ENCODE measurements at regions not wholly inside any gene's neighbourhood (a gene's known extent, or its start where the extent isn't known, plus 50 kb on each side); places are given as distances from the start of the nearest gene placed in this dataset.
A peak's percentile ranks its signal among the peaks of the same experiment; 100 is the strongest.

DNA sequence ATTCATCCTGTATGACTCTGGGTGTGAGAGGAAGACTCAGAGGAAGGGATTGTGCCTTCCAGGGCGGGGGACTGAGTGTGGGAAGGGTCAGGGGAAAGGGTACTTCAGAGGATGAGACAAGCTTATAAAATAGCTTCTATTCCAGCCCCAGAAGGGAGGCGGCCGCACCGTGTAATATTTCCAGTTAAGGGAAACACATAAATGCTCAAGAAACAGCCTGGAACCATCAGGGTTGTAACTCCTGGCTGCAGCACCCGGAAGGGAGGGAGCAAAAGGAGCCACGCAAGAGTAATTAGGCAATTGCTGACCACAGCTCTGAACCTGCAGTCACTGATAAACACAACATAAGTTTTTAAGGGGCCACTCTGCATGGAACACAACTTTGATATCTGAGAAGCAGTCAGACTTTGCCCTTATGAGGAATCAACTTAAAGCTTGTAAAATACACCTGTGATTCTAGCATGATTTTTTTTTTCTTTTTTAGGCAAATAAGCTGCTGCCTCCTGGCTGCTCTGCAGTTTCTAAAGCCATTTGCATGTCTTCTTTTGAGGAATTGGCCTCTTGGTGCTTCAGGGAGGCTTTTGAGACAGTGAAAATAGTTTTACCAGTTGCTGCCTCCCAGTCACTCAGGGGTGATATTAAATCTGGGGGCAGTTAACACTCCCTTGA, 382.7 kb downstream of the ENC1 start:
- H3K4me1 Mint-ChIP-seq (ENCODE audit: low read depth), result peaks cover 12% of the 10 kb centered on the region

GRCh38 chr5:74257060-74257527, 383.4 kb downstream of the ENC1 start:
- DNase-seq, result no peak
- H3K9me3 Mint-ChIP-seq, result no peaks in the 10 kb centered on the region
- no peak overlapping the region for H3K4me3 Mint-ChIP-seq
- H3K4me1 Mint-ChIP-seq (ENCODE audit: low read depth), result peaks cover 14% of the 10 kb centered on the region
- peaks cover 2% of the 10 kb centered on the region for H3K27me3 Mint-ChIP-seq (ENCODE audit: insufficient read depth)
- no peak overlapping the region for H3K27ac Mint-ChIP-seq
- no peaks in the 10 kb centered on the region for H3K36me3 Mint-ChIP-seq (ENCODE audit: low read depth)
- TF ChIP-seq CTCF (IDR thresholded peaks at IDR 0.05), result no peak

More for the DNA sequence above, 382.7 kb downstream of the ENC1 start:
- Mint-ChIP-seq H3K9me3 (no peaks in the 10 kb centered on the region), H3K27me3 (ENCODE audit: insufficient read depth) (peaks cover 2% of the 10 kb centered on the region), H3K36me3 (ENCODE audit: low read depth) (no peaks in the 10 kb centered on the region), H3K4me3 (no peak overlapping the region), H3K27ac (no peak overlapping the region)
- TF ChIP-seq CTCF (IDR thresholded peaks at IDR 0.05), result no peak
- no peak for DNase-seq

DNA sequence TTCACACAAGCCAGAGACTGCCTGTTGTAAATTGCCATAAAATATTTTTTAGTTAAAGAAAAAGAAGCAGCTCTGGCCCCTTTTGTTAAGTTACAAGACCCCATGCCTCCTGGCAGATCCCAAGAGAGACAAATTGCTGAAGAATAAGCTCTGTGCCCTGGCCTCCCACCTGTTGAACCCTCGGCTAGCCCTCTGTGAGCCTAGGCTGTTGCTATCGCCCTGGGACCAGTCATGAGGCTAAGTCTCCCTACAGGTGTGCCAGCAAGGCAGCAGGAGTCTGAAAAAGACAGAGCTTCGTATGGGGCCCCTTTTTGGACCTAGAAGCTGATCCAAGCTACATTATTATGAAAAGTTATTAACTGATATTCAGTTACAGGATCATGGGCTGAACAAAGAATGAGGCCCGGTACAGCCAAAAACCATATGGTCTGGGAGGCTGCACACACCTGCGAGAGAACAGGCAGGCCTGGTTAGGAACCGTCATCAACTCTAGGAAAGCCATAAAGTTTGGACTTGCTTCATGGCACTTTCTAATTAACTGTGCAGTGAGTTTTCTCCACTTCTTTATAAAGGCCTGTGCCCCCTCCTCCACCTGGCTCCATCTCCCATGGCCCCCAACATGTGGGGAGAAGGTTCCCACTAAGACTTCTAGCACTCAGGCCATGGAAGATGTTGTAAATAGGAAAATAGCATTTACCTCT, 384.7 kb downstream of the ENC1 start:
- Mint-ChIP-seq H3K27me3 (ENCODE audit: insufficient read depth) (peaks cover 2% of the 10 kb centered on the region), H3K4me3 (no peak overlapping the region), H3K27ac (no peak overlapping the region), H3K4me1 (ENCODE audit: low read depth) (peaks cover 27% of the 10 kb centered on the region), H3K9me3 (no peaks in the 10 kb centered on the region), H3K36me3 (ENCODE audit: low read depth) (no peaks in the 10 kb centered on the region)
- no peak for TF ChIP-seq CTCF (IDR thresholded peaks at IDR 0.05)
- no peak for DNase-seq

GRCh38 chr5:74254257-74254656, 386.3 kb downstream of the ENC1 start:
- Mint-ChIP-seq H3K4me1 (ENCODE audit: low read depth) (peaks cover 38% of the 10 kb centered on the region), H3K9me3 (no peaks in the 10 kb centered on the region), H3K36me3 (ENCODE audit: low read depth) (no peaks in the 10 kb centered on the region), H3K27ac (no peak overlapping the region), H3K27me3 (ENCODE audit: insufficient read depth) (peaks cover 2% of the 10 kb centered on the region; the same call in 1 of the 2 replicates), H3K4me3 (no peak overlapping the region)
- no peak for TF ChIP-seq CTCF (IDR thresholded peaks at IDR 0.05)
- no peak for DNase-seq

DNA sequence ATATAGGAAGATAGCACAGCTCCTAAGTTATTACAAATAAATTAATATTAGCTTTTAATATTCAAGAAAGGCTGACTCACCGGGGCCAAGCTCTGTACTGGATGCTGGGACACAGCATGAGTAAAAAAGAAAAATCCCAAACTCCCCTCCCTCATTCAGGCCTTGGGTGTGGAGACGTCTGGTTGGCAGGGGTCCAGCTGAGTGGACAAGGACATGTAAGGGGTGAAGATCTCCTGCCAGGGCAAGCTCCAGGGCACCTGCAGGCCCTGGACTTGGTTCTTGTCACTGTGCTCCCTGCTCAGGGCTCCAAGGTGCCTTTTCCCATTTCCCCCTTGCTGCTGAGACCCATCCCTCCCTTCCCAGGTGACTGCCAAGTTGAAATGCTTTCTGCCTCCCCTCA, 388.5 kb downstream of the ENC1 start:
- H3K36me3 Mint-ChIP-seq (ENCODE audit: low read depth), result no peaks in the 10 kb centered on the region
- TF ChIP-seq CTCF (IDR thresholded peaks at IDR 0.05), result no peak
- H3K27ac Mint-ChIP-seq, result peak overlapping the region; percentile 91
- no peak overlapping the region for H3K4me3 Mint-ChIP-seq
- no peak for DNase-seq
- peaks cover 29% of the 10 kb centered on the region for H3K4me1 Mint-ChIP-seq (ENCODE audit: low read depth)
- H3K9me3 Mint-ChIP-seq, result no peaks in the 10 kb centered on the region
- H3K27me3 Mint-ChIP-seq (ENCODE audit: insufficient read depth), result peaks cover 3% of the 10 kb centered on the region; the same call in 1 of the 2 replicates
